ENCODE measurements at regions not wholly inside any gene's neighbourhood (a gene's known extent, or its start where the extent isn't known, plus 50 kb on each side); places are given as distances from the start of the nearest gene placed in this dataset.

GRCh38 chr3:82084824-82085223 lies 323.4 kb upstream of the GBE1 start:
- no peak for TF ChIP-seq POLR2A (IDR thresholded peaks at IDR 0.05)
- TF ChIP-seq, protein P1, sequence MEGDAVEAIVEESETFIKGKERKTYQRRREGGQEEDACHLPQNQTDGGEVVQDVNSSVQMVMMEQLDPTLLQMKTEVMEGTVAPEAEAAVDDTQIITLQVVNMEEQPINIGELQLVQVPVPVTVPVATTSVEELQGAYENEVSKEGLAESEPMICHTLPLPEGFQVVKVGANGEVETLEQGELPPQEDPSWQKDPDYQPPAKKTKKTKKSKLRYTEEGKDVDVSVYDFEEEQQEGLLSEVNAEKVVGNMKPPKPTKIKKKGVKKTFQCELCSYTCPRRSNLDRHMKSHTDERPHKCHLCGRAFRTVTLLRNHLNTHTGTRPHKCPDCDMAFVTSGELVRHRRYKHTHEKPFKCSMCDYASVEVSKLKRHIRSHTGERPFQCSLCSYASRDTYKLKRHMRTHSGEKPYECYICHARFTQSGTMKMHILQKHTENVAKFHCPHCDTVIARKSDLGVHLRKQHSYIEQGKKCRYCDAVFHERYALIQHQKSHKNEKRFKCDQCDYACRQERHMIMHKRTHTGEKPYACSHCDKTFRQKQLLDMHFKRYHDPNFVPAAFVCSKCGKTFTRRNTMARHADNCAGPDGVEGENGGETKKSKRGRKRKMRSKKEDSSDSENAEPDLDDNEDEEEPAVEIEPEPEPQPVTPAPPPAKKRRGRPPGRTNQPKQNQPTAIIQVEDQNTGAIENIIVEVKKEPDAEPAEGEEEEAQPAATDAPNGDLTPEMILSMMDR (IDR thresholded peaks at IDR 0.05), result no peak
- no peaks in the 10 kb centered on the region for H3K9me3 ChIP-seq
- H3K36me3 ChIP-seq, result no peaks in the 10 kb centered on the region
- peak overlapping the region in 5 of 12 donors; percentile 0 to 45 (median 27) for H3K27ac ChIP-seq
- H3K27me3 ChIP-seq, result no peaks in the 10 kb centered on the region
- WGBS, 4 donors, result 44 to 51% (median 45%) methylated on average over 1 of the region's 1 CpG
- DNase-seq (no peak), ATAC-seq (no peak)
- intact Hi-C loops (cut with DNase I), result no loop called here
- H3K4me3 ChIP-seq, result peak overlapping the region in 5 of 12 donors; percentile 0 to 14 (median 9)
- H3K4me1 ChIP-seq, result peaks cover 0 to 15% (median 4%) of the 10 kb centered on the region in 12 donors

GRCh38 chr3:82082796-82083195 lies 321.4 kb upstream of the GBE1 start:
- TF ChIP-seq POLR2A (IDR thresholded peaks at IDR 0.05), result no peak
- TF ChIP-seq, protein P1 (IDR thresholded peaks at IDR 0.05), result no peak
- Histone ChIP-seq H3K27me3 (no peaks in the 10 kb centered on the region), H3K9me3 (no peaks in the 10 kb centered on the region), H3K4me3 (no peak overlapping the region), H3K36me3 (no peaks in the 10 kb centered on the region), H3K4me1 (peaks cover 0 to 15% (median 4%) of the 10 kb centered on the region in 12 donors), H3K27ac (no peak overlapping the region)
- ATAC-seq, result no peak
- intact Hi-C loops (cut with DNase I), result no loop called here
- no peak for DNase-seq

DNA sequence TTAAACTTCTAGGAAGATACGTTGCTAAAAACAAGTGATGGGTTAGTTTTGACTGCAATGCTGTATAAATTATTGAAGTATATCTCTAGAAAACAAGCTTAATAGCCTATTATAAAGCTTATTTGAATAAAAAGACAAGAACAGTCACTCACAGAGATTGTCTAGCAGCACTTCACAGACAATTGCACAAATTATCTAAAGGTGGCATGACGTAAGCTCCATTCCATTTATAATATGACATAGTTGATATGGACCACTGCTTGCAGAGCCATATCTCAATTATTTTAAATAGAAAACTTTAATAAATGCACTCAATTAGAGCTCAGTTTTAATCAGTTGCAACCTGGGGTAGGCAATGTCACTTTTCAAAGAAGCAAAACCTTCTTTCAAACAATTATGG lies 319.9 kb upstream of the GBE1 start:
- Histone ChIP-seq H3K36me3 (no peaks in the 10 kb centered on the region), H3K27me3 (no peaks in the 10 kb centered on the region), H3K4me1 (peaks cover 0 to 13% (median 3%) of the 10 kb centered on the region in 12 donors), H3K4me3 (no peak overlapping the region), H3K27ac (no peak overlapping the region), H3K9me3 (no peaks in the 10 kb centered on the region)
- intact Hi-C loops (cut with DNase I), result no loop called here
- ATAC-seq (no peak), DNase-seq (no peak)
- TF ChIP-seq, protein P1 (IDR thresholded peaks at IDR 0.05), result no peak
- TF ChIP-seq POLR2A (IDR thresholded peaks at IDR 0.05), result no peak
- 78 to 90% (median 87%) methylated on average over 2 of the region's 2 CpGs for WGBS, 4 donors

DNA sequence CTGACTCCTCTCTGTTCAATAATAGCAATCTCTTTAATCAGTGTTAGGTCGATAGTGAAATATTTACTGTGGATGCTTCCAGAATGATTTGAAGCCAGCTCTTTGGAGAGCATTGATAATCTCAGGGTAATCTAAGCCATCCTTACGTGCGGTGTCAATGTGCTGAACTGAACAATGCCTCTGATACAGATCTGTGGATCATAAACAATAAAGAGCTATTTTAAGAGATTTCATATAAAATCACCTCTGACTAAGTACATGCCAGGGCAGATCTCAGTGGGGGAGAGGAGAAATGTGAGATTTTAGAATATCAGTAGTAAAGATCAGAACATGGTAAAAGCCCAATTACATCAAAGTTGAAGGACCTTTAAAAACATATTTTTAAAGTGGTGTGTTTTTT lies 319.3 kb upstream of the GBE1 start:
- ATAC-seq (no peak), DNase-seq (no peak)
- TF ChIP-seq, protein P1 (IDR thresholded peaks at IDR 0.05), result no peak
- Histone ChIP-seq H3K4me1 (peaks cover 0 to 9% (median 2%) of the 10 kb centered on the region in 12 donors), H3K27me3 (no peaks in the 10 kb centered on the region), H3K36me3 (no peaks in the 10 kb centered on the region), H3K4me3 (no peak overlapping the region), H3K27ac (no peak overlapping the region), H3K9me3 (no peaks in the 10 kb centered on the region)
- intact Hi-C loops (cut with DNase I), result no loop called here
- 46 to 67% (median 54%) methylated on average over 3 of the region's 3 CpGs for WGBS, 4 donors

Measured in heart left ventricle (tissue), 16 donors.